Colonic mucosa (tissue), 4 donors: ENCODE measurements at regions not wholly inside any gene's neighbourhood (a gene's known extent, or its start where the extent isn't known, plus 50 kb on each side); places are given as distances from the start of the nearest gene placed in this dataset.

ENCODE experiments used
- DNase-seq: peaks from one replicate; pipeline ENCODE4 v3.0.0-alpha.2; 2020
- H3K27ac ChIP-seq: fragments of 200-600 bp; one replicate; pipeline ENCODE4 v1.8.0; 2021
- H3K27me3 ChIP-seq: fragments of 200-600 bp; one replicate; pipeline ENCODE4 v1.8.0; 2021
- H3K36me3 ChIP-seq: fragments of 200-600 bp; one replicate; pipeline ENCODE4 v1.8.0; 2021
- H3K4me1 ChIP-seq: fragments of 200-600 bp; one replicate; pipeline ENCODE4 v1.8.0; 2021; ENCODE audit warnings: mild to moderate bottlenecking
- H3K4me3 ChIP-seq: fragments of 200-600 bp; one replicate; pipeline ENCODE4 v1.8.0; 2021
- H3K9ac ChIP-seq, 2 donors: one replicate each; pipeline ENCODE4 v1.7.0; 2013; ENCODE audit warnings: control low read depth in 2 of 2, low read depth in 2 of 2, low read length in 2 of 2
- H3K9me3 ChIP-seq: fragments of 200-600 bp; one replicate; pipeline ENCODE4 v1.8.0; 2021
- intact Hi-C: fragments of 100-400 bp; cut with DNase I; formaldehyde crosslinking; loops from one replicate; pipeline ENCODE4 v1.14.1; 2022
- TF ChIP-seq, protein P1 (sequence below): fragments of 200-600 bp; IDR thresholded peaks from one replicate; pipeline ENCODE4 v1.8.0; 2022; ENCODE audit warnings: antibody characterized with exemption, mild to moderate bottlenecking
- donor health status: healthy.
- donor health status: DM: no; HTN: no; CAD: no.
- donor health status: DM: no; HTN: no; CAD: no.

DNA sequence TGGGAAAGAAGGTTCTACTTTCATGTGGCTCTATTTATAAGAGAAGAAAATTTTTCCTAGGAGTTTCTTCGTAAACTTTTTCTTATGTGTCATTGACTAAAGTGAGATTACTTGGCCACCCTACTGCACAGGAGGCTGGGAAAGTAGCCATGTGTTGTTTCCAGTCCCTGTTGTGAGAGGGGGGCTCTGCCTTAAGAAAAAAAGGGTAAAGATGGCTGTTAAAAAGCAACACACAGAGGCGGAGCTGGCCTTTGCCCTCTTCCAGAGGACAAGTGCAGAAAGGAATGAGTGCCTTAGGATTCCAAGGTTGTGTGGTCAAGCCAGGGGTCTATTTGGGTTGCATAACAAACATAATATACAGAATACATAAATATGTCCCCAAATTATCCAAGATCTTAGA is 230.0 kb upstream of the CXCR4 start:
- Histone ChIP-seq H3K36me3 (no peaks in the 10 kb centered on the region), H3K9ac (no peak overlapping the region), H3K9me3 (no peaks in the 10 kb centered on the region), H3K27me3 (no peaks in the 10 kb centered on the region), H3K4me1 (no peaks in the 10 kb centered on the region), H3K27ac (no peak overlapping the region), H3K4me3 (no peak overlapping the region)
- no peak for DNase-seq
- TF ChIP-seq, protein P1, sequence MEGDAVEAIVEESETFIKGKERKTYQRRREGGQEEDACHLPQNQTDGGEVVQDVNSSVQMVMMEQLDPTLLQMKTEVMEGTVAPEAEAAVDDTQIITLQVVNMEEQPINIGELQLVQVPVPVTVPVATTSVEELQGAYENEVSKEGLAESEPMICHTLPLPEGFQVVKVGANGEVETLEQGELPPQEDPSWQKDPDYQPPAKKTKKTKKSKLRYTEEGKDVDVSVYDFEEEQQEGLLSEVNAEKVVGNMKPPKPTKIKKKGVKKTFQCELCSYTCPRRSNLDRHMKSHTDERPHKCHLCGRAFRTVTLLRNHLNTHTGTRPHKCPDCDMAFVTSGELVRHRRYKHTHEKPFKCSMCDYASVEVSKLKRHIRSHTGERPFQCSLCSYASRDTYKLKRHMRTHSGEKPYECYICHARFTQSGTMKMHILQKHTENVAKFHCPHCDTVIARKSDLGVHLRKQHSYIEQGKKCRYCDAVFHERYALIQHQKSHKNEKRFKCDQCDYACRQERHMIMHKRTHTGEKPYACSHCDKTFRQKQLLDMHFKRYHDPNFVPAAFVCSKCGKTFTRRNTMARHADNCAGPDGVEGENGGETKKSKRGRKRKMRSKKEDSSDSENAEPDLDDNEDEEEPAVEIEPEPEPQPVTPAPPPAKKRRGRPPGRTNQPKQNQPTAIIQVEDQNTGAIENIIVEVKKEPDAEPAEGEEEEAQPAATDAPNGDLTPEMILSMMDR: no peak
- intact Hi-C loops: no loop called here

DNA sequence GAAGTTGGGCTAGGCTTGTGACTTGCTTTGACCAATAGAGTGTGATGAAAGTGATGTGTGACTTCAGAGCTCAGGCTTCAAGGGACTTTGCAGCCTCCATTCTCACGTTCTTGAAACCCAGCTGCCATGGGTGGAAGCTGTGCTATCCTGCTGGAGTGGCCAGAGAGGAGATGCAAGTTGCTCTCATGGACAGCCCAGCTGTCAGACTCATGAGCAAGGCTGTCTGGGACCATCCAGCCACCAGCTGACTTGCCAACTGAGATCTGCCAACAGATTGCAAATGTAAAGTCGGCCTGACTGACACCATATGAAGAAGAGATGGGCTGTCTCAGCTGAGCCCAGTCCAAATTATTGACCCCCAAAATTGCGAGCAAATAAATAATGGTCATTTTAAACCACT is 226.4 kb upstream of the CXCR4 start:
- Histone ChIP-seq H3K4me1 (no peaks in the 10 kb centered on the region), H3K4me3 (no peak overlapping the region), H3K9me3 (no peaks in the 10 kb centered on the region), H3K36me3 (no peaks in the 10 kb centered on the region), H3K27ac (no peak overlapping the region), H3K9ac (no peak overlapping the region), H3K27me3 (no peaks in the 10 kb centered on the region)
- no peak for DNase-seq
- TF ChIP-seq, protein P1: no peak
- intact Hi-C loops: no loop called here

DNA sequence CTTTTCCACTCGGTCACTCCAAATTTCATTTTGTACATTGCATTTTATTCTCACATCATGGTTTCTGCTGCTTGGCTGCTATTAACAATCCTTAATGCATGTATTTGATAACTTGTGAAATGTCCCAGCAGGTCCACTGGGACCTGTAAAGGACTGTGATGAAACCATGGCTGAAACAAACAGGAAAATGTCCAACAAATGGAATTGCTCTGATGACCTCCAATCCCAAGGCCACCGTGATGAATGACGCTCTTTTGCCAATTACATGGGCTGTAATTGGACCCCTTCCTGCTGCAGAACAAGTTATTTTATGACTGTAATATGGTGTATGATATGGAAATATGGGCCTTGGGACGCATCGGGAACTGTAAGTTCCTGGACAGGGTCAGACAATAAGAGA is 224.2 kb upstream of the CXCR4 start:
- Histone ChIP-seq H3K4me3 (no peak overlapping the region), H3K9me3 (no peaks in the 10 kb centered on the region), H3K27ac (no peak overlapping the region), H3K9ac (no peak overlapping the region), H3K36me3 (no peaks in the 10 kb centered on the region), H3K4me1 (no peaks in the 10 kb centered on the region), H3K27me3 (no peaks in the 10 kb centered on the region)
- intact Hi-C loops: no loop called here
- TF ChIP-seq, protein P1: no peak
- no peak for DNase-seq

DNA sequence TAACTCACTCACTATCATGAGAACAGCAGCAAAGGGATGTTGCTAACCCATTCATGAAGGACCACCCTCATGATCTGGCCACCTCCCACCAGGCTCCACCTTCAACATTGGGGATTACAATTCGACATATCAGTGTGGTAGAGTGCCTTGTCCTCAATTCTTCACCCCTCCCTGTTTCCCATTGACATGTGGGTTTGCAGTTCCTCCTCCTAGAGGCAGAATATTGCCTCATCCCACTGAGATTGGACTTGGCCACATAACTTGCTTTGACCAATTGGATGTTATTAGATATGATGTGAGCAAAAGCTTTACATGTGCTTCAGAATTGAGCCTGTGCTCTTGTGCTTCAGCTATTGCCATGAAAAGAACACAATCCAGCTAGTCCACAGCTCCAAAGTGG is 217.0 kb upstream of the CXCR4 start:
- Histone ChIP-seq H3K27me3 (no peaks in the 10 kb centered on the region), H3K27ac (no peak overlapping the region), H3K9me3 (no peaks in the 10 kb centered on the region), H3K4me3 (no peak overlapping the region), H3K9ac (no peak overlapping the region), H3K4me1 (no peaks in the 10 kb centered on the region), H3K36me3 (no peaks in the 10 kb centered on the region)
- intact Hi-C loops: no loop called here
- TF ChIP-seq, protein P1: no peak
- DNase-seq: no peak

DNA sequence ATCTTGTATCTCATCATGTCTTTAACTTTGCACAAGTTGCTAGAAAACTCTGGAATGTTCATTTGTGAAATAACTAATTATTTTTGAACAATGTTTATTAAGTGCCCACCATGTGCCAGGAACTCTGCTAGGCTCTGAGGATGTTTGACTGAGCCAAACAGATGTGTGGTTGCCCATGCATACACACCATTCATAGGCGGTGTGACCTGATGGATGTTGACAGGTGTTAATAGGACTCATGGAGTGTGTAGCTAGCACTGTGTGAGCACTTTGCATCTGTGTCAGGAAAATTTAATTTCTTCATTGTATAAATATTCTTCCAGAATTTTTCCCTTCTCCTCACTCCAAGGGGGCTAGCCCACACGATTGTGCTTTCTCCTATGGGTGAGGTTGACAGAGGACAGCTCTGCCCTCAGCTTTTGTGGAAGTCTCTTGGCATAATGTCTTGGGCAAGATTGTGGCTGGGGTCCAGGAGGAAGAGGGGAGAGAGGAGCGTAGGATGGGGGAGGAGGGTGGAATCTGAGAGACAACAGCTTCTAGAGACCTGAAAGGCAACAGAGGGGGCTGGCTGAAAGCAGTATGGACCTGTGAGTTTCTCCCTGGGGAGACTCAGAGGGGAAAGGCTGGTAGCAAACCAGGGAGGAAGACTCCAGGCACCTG is 214.6 kb upstream of the CXCR4 start:
- no peak for DNase-seq
- no peaks in the 10 kb centered on the region for H3K4me1 ChIP-seq
- no peaks in the 10 kb centered on the region for H3K36me3 ChIP-seq
- no peak overlapping the region for H3K9ac ChIP-seq
- TF ChIP-seq, protein P1: no peak
- no peaks in the 10 kb centered on the region for H3K9me3 ChIP-seq
- intact Hi-C loops: no loop called here
- H3K27ac ChIP-seq: no peak overlapping the region
- H3K27me3 ChIP-seq: no peaks in the 10 kb centered on the region
- no peak overlapping the region for H3K4me3 ChIP-seq
